Astrocyte (in vitro differentiated cells and primary cell): ENCODE measurements at regions not wholly inside any gene's neighbourhood (a gene's known extent, or its start where the extent isn't known, plus 50 kb on each side); places are given as distances from the start of the nearest gene placed in this dataset.

Experiments used
- EZH2 ChIP-seq: IDR thresholded peaks from 2 replicates; pipeline ENCODE4 v1.6.1; 2012; ENCODE audit warnings: mild to moderate bottlenecking, low read length, inconsistent platforms; ENCODE audit not compliant: insufficient read depth
- TF ChIP-seq, protein P1 (sequence below): IDR thresholded peaks from 2 replicates; pipeline ENCODE4 v1.5.1; 2011; ENCODE audit warnings: low read depth, mild to moderate bottlenecking, inconsistent platforms, low read length, moderate library complexity; ENCODE audit not compliant: insufficient read depth

DNA sequence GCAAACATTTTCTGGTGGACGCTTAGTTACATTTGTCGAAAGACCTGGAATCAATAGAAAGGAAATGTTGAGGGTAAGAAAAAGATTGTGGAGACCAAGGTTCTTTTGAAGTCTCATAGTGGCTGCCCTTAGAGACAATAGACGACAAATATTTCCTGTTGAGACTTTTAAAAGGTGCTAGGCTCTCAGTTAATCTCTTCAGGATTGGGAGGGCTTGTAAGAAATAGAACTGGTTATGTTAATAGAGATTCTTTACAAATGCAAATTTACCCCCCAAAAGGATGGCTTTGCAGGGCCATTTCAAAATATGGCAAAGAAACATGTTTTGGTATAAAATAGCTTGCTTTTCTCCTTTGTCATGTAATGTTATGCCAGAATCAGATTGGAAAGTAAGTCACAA, 428.2 kb upstream of the CTNND2 start:
- TF ChIP-seq, protein P1, sequence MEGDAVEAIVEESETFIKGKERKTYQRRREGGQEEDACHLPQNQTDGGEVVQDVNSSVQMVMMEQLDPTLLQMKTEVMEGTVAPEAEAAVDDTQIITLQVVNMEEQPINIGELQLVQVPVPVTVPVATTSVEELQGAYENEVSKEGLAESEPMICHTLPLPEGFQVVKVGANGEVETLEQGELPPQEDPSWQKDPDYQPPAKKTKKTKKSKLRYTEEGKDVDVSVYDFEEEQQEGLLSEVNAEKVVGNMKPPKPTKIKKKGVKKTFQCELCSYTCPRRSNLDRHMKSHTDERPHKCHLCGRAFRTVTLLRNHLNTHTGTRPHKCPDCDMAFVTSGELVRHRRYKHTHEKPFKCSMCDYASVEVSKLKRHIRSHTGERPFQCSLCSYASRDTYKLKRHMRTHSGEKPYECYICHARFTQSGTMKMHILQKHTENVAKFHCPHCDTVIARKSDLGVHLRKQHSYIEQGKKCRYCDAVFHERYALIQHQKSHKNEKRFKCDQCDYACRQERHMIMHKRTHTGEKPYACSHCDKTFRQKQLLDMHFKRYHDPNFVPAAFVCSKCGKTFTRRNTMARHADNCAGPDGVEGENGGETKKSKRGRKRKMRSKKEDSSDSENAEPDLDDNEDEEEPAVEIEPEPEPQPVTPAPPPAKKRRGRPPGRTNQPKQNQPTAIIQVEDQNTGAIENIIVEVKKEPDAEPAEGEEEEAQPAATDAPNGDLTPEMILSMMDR = no peak
- no peak for TF ChIP-seq EZH2
